GM13977 (cell line): ENCODE measurements at regions not wholly inside any gene's neighbourhood (a gene's known extent, or its start where the extent isn't known, plus 50 kb on each side); places are given as distances from the start of the nearest gene placed in this dataset.

Experiments
- DNase-seq: peaks from one replicate; pipeline ENCODE4 v3.0.0; 2012; ENCODE audit warnings: low spot score
- CTCF ChIP-seq: IDR thresholded peaks from 2 replicates; pipeline ENCODE4 v1.5.1; 2012; ENCODE audit warnings: mild to moderate bottlenecking, control low read depth; ENCODE audit not compliant: insufficient read depth; ENCODE audit errors: extremely low read depth, missing control alignments
- in situ Hi-C: fragments of 300-500 bp; cut with MboI; formaldehyde crosslinking; loops from one replicate; pipeline ENCODE4 v1.12.0; 2022; ENCODE audit warnings: low sequenced_read_pairs, low pct_unique_long_range_greater_than_20kb, mixed read lengths, inconsistent platforms; ENCODE audit not compliant: unreplicated experiment

GRCh38 chr12:78753058-78753457 is 111.5 kb upstream of the SYT1 start:
- TF ChIP-seq CTCF, result no peak
- DNase-seq, result no peak
- in situ Hi-C loops, result no loop called here

- in situ Hi-C loops, result no loop called here
- no peak for TF ChIP-seq CTCF
Observed at GRCh38 chr12:78756936-78757335, 107.6 kb upstream of the SYT1 start.

GRCh38 chr12:78759367-78759766 is 105.2 kb upstream of the SYT1 start:
- no peak for DNase-seq
- in situ Hi-C loops, result no loop called here
- TF ChIP-seq CTCF, result no peak

More at GRCh38 chr12:78756936-78757335, 107.6 kb upstream of the SYT1 start:
- DNase-seq, result no peak

GRCh38 chr12:78760906-78761305 is 103.7 kb upstream of the SYT1 start:
- no peak for TF ChIP-seq CTCF
- in situ Hi-C loops, result no loop called here
- no peak for DNase-seq

GRCh38 chr12:78764913-78765312 is 99.7 kb upstream of the SYT1 start:
- no peak for TF ChIP-seq CTCF
- DNase-seq, result no peak
- in situ Hi-C loops, result no loop called here

GRCh38 chr12:78767264-78767981 is 97.2 kb upstream of the SYT1 start:
- no peak for TF ChIP-seq CTCF
- in situ Hi-C loops, result no loop called here

More at GRCh38 chr12:78767264-78767981, 97.2 kb upstream of the SYT1 start:
- DNase-seq, result no peak
